DND-41 (cell line): ENCODE measurements at regions not wholly inside any gene's neighbourhood (a gene's known extent, or its start where the extent isn't known, plus 50 kb on each side); places are given as distances from the start of the nearest gene placed in this dataset.

Experiments
- CTCF ChIP-seq: IDR thresholded peaks from 2 replicates; pipeline ENCODE4 v1.5.1; 2012; ENCODE audit warnings: borderline replicate concordance, low read length, moderate library complexity, mild to moderate bottlenecking; ENCODE audit not compliant: poor library complexity, severe bottlenecking; ENCODE audit errors: extremely low read depth
- EZH2 ChIP-seq: IDR thresholded peaks from 3 replicates; pipeline ENCODE4 v1.6.1; 2012; ENCODE audit warnings: borderline replicate concordance, low read depth, mild to moderate bottlenecking, moderate library complexity, low read length, inconsistent platforms; ENCODE audit not compliant: severe bottlenecking

DNA sequence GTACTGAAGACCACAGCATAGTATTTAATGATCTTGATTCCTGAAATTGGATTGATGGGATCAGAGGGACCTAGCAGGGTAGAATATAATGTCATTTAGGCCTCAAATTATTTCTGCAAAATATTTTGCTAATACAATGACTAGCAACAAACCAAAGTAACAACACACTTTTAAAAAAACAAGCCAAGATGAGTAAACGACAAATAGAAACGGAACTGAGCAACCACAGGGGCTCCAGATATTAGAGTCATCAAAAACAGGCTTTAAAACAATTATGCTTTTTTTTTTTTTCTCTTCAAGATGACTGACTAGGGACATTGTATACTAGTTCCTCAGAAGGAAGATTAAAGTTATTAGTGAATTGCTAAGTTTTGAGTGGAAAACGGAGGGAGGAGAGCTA is 447.1 kb upstream of the MMADHC start:
- TF ChIP-seq CTCF (no peak), EZH2 (no peak)
